ENCODE measurements at regions not wholly inside any gene's neighbourhood (a gene's known extent, or its start where the extent isn't known, plus 50 kb on each side); places are given as distances from the start of the nearest gene placed in this dataset.
"Not testable (repeated sequence)": the region's sequence is repeated elsewhere in the genome, so short reads cannot be mapped to it uniquely, and the experiment has no call there.

DNA sequence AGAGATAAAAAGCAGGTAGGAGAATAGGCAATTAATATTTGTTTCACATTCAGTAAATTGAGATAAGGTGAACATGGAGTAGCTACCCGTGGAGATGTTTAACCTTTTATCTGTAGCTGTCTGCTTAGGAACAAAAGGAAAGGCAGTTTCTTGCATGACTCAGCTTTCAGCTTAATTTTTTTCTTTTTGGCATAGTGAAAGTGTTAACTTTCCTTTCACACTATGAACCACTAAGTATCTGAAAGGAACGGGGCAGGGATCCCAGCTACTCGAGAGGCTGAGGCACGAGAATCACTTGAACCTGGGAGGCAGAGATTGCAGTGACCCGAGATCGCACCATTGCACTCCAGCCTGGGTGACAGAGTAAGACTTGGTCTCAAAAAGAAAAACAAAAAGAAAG lies 176.0 kb downstream of the LACC1 start:
- not testable (repeated sequence) for DNase-seq (ENCODE audit: low spot score)

DNA sequence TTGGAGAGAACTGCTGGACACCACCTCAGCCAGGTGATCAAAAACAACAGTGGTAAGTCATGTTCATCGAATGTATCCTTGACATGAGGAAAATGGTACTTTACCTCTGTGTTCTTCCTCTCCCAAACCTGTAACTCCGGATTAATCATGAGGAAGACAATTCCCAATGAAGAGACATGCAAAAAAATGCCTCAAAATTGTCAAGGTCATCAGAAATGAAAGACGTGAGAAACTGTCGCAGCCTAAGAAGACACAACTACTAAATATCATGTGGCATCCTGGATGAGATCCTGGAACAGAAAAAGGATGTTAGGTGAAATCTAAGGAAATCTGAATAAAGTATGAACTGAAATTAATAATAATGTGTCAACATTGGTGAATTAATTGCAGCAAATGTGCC lies 178.4 kb downstream of the LACC1 start:
- no peak for DNase-seq (ENCODE audit: low spot score)

DNA sequence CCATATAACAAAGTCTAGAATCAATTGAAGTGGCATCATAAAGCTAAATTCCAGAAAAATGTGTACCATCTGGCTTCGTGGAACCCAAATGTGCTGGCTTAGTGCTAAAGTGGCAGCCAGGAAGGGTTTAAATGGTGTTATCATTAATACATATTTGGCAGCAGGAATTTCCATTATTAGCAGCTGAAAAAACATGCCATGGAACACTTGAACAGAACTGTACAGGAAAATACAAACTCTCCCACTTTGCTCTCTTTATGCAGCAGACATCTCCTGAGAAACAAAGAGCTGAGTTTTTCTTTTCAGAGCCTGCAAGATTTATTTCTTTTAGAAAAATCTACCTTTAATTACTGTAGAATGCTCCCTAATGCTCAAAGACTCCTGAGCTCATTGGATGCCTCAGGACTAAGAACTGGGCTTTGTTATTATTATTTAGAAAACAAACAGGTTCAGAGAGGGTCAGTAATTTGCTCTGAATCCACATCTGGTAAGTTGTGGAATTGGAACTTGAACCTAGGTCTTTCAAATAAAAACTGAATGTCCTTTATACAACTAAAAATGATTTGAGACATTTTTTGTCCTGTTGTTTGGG lies 179.0 kb downstream of the LACC1 start:
- DNase-seq (ENCODE audit: low spot score) = no peak

GRCh38 chr13:44061876-44062275 lies 182.2 kb downstream of the LACC1 start:
- no peak for DNase-seq (ENCODE audit: low spot score)

DNA sequence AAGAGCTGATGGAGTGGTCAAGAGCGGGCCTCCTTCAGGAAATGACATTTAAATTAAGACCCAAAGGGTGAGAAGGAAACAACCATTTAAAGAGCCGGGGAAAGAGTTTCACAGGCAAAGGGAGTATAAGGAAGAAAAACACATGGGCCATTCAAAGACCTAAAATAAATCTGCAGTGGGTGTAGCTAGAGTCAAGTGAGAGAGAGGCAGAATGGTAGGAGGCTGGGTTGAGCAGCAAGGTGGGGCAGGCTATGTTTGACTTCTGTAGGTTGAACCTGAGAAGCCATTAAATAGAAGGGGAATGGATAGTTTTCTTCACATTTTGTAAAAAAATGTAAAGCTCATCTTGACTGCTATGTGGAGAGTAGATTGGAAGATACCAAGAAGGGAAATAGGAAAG lies 183.8 kb downstream of the LACC1 start:
- DNase-seq (ENCODE audit: low spot score) = no peak

- DNase-seq (ENCODE audit: low spot score) = no peak
These were observed 184.2 kb downstream of the LACC1 start for GRCh38 chr13:44063881-44064280.

DNA sequence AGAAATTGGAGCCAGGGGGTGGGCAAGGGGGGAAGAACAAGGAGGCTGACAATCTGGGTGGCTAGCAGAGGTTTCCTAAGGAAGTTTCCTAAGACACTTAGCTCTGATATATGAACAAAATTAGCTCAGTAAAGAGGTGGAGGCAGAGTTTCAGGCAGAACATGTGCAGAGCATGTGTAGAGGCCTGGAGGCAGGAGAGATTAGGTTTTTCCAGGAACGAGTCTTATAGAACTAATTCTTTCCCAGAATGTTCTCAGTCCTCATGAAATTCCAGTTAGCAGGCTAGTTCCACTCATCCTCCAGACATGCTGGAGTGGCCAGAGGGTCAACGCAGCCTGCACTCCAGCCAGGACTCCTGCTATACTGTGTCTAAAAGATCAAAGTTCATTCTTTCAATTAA lies 184.7 kb downstream of the LACC1 start:
- DNase-seq (ENCODE audit: low spot score) = no peak

DNA sequence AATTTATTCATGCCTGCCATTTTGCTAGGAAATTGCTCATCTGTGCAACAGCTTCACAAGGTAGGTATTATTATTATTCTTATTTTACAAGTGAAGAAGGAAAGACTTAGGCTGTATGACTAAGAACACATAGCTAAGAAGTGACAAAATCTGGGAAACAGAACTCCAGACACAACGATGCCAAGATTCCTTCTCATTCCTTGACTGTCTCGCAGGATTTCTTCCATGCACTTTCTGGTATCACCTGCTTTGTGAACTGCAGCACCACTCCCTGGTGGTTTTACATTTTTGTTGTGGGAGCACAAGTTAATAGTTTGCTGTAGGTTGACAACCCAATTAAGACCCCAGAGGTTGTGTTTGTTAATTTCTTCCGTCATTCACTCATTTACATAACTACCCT lies 188.5 kb downstream of the LACC1 start:
- DNase-seq (ENCODE audit: low spot score) = no peak

DNA sequence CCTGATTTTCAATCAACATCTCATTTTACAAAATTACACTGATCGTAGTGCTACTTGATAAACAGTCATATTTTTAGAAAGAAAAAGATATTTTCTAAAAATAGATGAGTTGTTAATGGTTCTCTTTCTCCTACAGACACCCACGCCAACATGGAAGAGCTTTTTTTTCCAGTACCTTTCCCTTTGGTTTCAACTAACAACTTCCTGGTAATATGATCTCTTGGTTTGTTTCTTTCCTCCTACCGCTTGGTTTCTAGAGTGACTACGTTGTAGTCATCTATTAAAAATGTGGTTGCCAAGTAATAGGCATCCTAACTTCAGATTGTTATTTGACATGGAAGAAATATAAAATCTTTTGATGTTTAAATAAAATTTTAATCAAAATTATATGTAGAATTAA lies 189.0 kb downstream of the LACC1 start:
- DNase-seq (ENCODE audit: low spot score) = no peak

DNA sequence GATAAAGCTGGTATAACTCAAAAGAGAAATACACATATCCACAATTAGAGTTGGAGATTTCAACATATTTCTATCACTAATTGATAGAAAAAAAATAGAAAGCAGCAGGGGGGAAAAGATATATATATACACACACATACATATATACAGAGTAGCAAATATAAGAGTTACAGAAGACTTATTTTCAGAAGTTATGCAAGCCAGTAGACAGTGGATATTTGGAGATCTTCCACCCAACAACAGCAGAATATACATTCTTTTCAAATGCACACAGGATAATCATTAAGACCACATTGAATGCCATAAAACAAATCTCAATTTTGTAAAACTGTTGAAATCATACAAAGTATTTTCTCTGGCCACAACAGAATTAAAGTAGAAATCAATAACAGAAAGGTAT lies 192.8 kb downstream of the LACC1 start:
- DNase-seq (ENCODE audit: low spot score) = no peak

DNA sequence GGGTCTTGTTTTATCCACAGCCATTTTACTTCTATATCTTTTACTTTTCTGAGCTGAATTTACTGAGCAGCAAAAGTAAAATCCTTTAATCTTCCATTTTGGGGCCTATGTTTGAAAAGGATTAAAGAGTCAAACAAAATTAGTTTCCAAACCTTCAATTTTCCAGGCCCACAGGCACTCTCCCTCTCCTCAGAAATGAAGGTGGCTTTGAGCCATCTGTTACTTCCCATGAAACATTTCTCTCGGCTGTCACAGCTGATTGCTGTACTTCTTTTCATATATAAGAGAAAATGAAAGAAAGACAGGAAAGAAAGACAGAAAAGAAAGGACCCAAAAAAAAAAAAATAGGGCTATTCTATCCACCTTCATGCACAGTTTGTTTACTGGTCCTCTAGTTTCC lies 194.9 kb downstream of the LACC1 start:
- no peak for DNase-seq (ENCODE audit: low spot score)

DNA sequence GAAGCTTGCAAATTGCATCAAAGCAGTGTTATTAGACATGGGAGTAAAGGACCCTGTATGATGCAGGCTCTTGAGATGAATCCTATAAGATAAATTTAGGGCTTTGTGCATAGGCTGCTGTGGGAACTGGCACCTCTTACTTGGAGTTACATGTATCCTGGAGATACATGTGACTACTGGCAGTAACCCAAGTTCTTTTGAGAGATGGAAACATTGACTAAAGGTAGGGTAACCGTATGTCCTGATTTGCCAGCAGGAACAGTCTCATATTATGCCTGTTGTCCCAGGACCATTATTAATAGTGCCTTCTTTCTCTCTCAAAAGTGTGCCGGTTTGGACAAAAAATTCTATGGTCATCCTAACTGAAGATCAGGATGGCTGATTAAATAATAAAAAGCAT lies 195.4 kb downstream of the LACC1 start:
- DNase-seq (ENCODE audit: low spot score) = no peak

DNA sequence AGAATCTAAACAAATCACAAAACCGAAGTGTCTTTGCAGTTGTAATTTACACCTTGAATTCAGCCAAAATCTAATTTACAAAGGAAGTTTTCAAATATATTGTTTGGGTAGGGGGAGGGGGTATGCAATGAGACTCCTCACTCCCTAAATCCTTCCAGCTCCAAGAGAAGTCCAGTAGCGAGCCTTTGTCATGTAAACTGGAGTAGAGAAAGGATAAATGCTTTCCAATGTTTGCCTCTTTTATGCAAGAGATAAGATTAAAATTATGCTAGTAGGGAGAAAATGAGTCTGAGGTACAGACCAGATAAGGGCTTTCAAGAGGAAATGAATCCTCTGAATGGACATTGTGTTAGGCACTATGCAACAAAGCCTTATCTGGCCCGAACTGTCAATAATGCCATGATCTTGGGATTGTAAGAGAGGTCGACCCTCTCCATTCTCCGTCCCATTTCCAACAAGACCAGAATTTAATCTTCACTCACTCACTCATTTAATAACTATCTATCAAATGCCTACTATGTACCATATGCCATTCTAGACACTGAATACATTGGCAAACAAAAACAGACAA lies 199.2 kb downstream of the LACC1 start:
- DNase-seq (ENCODE audit: low spot score) = no peak

GRCh38 chr13:44079413-44080205 lies 199.9 kb downstream of the LACC1 start:
- DNase-seq (ENCODE audit: low spot score) = no peak

GRCh38 chr13:44084146-44084545 lies 204.4 kb downstream of the LACC1 start:
- no peak for DNase-seq (ENCODE audit: low spot score)

- DNase-seq (ENCODE audit: low spot score) = no peak
These were observed 206.7 kb downstream of the LACC1 start for GRCh38 chr13:44086389-44086788.

DNA sequence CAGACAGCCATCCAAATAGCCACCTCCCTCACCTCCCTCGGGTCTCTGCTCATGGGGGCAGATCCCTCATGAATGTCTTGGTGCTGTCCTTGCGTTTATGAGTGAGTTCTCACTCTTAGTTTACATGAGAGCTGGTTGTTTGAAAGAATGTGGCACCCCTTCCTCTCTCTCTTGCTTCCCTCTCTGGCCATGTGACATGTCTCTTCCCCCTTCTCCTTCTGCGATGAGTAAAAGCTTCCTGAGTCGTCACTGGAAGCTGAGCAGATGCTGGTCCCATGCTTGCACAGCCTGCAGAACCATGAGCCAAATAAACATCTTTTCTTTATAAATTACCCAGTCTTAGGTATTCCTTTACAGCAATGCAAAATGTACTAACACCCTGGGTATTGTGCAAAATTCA lies 208.7 kb downstream of the LACC1 start:
- DNase-seq (ENCODE audit: low spot score) = no peak

DNA sequence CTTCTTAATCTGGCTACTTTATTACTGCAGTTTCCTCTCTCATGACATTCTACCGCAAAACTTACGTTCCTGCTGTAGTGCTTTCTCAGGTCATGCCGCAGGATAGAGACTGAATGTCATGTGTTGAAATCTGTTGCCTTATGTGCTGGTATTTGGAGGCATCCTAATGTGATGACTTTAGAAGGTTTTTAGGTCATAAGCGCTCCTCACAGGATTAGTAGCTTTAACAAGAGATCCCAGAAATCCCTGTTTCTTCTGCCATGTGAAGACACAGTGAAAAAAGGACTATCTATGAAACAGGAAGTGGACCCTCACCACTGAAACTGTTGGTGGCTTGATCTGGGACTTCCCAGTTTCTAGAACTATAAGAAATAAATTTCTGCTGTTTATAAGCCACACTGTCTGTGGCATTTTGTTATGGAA lies 209.3 kb downstream of the LACC1 start:
- no peak for DNase-seq (ENCODE audit: low spot score)

DNA sequence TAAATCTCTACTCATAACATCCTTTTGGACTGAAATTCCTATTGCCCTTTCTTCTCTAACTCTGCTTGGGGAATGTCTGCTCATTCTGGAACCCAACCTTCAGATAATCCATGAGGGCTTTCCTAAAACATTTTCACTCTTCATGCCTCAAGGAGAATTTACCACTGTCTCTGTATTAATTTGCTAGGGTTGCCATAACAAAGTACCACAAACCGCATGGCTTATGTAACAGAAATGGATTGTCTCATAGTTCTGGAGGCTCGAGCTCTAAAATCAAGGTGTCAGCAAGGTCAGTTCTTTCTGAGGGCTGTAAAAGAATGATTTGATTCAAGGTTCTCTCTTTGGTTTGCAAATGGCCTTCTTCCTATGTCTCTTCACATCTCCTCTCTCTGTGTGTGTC lies 209.7 kb downstream of the LACC1 start:
- DNase-seq (ENCODE audit: low spot score) = no peak

DNA sequence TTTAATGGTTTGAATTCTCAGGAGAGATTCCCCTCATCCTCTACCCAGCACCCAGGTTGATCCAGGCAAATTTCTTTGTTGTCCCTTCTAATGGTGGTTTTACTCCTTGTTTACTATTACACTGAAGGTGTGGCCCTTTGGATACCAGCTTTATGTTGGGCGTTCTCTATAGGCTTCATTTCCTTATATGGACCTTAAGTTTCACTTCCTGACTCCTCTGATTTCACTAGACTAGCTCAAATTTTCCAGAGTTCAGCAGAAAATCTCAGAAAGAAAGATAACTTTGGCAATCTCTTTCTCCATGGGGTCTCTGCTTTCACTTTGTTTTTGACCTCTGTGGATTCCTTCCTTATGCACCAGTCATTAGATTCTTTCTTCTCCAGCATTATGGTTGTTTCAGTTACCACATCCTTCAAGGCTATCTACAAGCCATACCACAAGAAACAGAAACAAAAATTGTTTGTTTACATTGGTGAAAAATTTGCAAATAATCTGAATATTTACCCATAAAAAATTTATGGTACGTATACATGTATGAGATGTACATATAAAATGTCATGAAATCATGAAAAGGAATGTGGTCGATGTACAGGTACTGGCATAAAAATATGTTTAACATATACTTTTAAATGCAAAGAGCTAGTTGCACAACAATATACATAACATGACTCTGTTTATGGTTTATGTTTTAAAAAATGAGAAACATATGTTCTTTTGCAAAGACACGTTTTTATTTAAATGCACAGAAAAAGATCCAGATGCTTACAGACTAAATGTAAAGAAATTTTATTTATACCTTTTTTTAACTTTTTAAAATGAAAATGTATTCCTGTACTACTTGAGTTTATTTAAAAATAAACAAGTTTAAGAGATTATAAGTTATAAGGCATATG lies 212.6 kb downstream of the LACC1 start:
- DNase-seq (ENCODE audit: low spot score) = no peak

DNA sequence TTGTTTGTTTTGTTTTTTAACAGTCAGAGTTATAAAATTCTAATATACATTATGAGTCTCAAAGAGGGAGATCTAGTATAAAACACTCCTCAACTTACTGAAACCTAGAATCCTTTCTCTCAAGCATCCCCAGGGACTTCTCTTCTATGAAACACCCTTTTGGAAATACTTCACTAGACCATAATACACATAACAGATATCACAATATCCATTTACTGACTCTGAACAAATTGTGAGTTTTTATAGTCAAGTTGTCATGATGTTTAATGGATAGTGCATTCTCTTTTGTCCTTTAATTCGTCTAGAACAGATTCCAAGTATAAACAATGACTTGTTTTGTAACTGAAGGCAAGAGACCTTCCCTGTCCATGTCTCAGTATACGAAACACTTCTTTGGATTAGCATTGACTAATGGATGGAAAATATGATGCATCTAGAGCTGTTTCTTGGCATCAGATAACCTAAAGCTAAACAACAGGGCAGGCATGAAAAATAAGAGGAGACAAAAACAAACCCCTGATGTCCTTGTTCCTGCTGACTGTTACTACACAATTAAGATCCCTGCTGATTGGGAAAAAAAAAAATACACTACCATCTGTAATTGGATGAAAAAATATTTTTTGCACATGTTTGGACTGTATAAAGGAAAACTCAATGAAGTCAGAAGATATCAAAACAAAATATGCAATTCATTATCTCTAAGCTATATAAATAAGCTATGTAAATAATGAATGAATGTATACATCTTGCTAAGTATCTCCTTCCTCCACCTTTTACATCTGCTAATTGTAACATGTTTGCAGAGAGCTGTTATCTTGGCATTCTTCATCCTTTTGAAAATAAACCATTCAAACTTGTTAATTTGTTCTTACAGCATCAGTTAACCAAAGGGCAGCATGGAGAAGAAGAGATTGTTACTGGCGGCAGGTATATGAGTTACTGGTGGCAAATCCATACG lies 214.2 kb downstream of the LACC1 start:
- no peak for DNase-seq (ENCODE audit: low spot score)
